ENCODE measurements at regions not wholly inside any gene's neighbourhood (a gene's known extent, or its start where the extent isn't known, plus 50 kb on each side); places are given as distances from the start of the nearest gene placed in this dataset.

DNA sequence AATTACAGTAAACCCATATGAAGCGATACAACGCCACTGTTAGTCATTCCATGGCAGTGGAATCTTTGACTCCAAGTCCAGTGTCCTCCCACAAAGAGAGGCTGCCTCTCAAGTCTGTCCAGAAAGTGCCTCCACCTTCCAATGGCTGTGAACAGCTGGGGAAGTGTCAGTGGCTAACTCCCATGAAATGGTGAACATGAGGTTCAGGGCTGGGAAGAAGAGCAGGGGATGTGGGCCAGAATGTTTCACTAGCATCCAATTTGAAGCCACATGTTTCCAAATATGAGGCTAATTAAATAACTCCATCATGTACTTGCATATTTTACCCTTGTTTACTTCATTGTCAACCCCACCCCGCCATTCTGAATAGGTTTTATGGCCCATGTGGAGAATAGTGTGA lies 53.1 kb upstream of the CHST15 start:
- no peak for TF ChIP-seq CTCF (IDR thresholded peaks at IDR 0.05)
- TF ChIP-seq POLR2A (IDR thresholded peaks at IDR 0.05), result no peak
